WTC11 (cell line): ENCODE measurements at regions not wholly inside any gene's neighbourhood (a gene's known extent, or its start where the extent isn't known, plus 50 kb on each side); places are given as distances from the start of the nearest gene placed in this dataset.
A peak's percentile ranks its signal among the peaks of the same experiment; 100 is the strongest.

Source experiments
- ATAC-seq: fragments of 200-7000 bp; cut with Tn5 transposase; 2 replicates; pipeline ENCODE4 v1.10.0; 2021; ENCODE audit warnings: mild to moderate bottlenecking, moderate library complexity
- CTCF ChIA-PET: fragments of 300-600 bp; sonication (Branson Sonifier 250); formaldehyde crosslinking; loops from one replicate; lab custom pipeline; 2021; ENCODE audit warnings: antibody characterized with exemption; lab: Charles Lee
- POLR2A ChIA-PET: fragments of 350-600 bp; sonication (Branson Sonifier 250); formaldehyde crosslinking; loops from one replicate; lab custom pipeline; 2021; ENCODE audit warnings: antibody characterized with exemption; lab: Charles Lee
- DNase-seq: peaks from one replicate; pipeline ENCODE4 v3.0.0; 2021; ENCODE audit warnings: low spot score
- H3K27ac Mint-ChIP-seq: 2 replicates; pipeline ENCODE4 v1.8.0; 2021; ENCODE audit warnings: mixed read lengths
- H3K27me3 Mint-ChIP-seq: 2 replicates; pipeline ENCODE4 v1.8.0; 2021; ENCODE audit warnings: low read depth, mild to moderate bottlenecking, moderate library complexity, mixed read lengths
- H3K36me3 Mint-ChIP-seq: 2 replicates; pipeline ENCODE4 v1.8.0; 2021; ENCODE audit warnings: mixed read lengths
- H3K4me1 Mint-ChIP-seq: 2 replicates; pipeline ENCODE4 v1.8.0; 2022; ENCODE audit warnings: mixed read lengths
- H3K4me3 Mint-ChIP-seq: 2 replicates; pipeline ENCODE4 v1.8.0; 2021; ENCODE audit warnings: mild to moderate bottlenecking, moderate library complexity, mixed read lengths
- H3K9me3 Mint-ChIP-seq: 2 replicates; pipeline ENCODE4 v1.8.0; 2021; ENCODE audit warnings: mixed read lengths
- ARID4B ChIP-seq: sonication (generic); formaldehyde crosslinking; IDR thresholded peaks from 2 replicates; pipeline ENCODE4 v1.8.0; 2023; ENCODE audit warnings: missing genetic modification reagents, mild to moderate bottlenecking, borderline replicate concordance
- ATF1 ChIP-seq: sonication (generic); formaldehyde crosslinking; IDR thresholded peaks from 2 replicates; pipeline ENCODE4 v1.8.1; 2023; ENCODE audit warnings: mild to moderate bottlenecking, moderate library complexity, missing genetic modification reagents
- E2F1 ChIP-seq: sonication (generic); formaldehyde crosslinking; IDR thresholded peaks from 2 replicates; pipeline ENCODE4 v1.8.0; 2022; ENCODE audit warnings: mild to moderate bottlenecking, missing genetic modification reagents
- E2F5 ChIP-seq: sonication (generic); formaldehyde crosslinking; IDR thresholded peaks from 2 replicates; pipeline ENCODE4 v1.8.1; 2022; ENCODE audit warnings: mild to moderate bottlenecking, moderate library complexity, missing genetic modification reagents
- ELF4 ChIP-seq: sonication (generic); formaldehyde crosslinking; IDR thresholded peaks from 2 replicates; pipeline ENCODE4 v1.8.1; 2022; ENCODE audit warnings: low read depth, mild to moderate bottlenecking, moderate library complexity, missing genetic modification reagents
- ETV6 ChIP-seq: sonication (generic); formaldehyde crosslinking; IDR thresholded peaks from 2 replicates; pipeline ENCODE4 v1.8.1; 2022; ENCODE audit warnings: mild to moderate bottlenecking, missing genetic modification reagents
- HMGXB4 ChIP-seq: sonication (generic); formaldehyde crosslinking; IDR thresholded peaks from 2 replicates; pipeline ENCODE4 v1.8.1; 2023; ENCODE audit warnings: mild to moderate bottlenecking, moderate library complexity, missing genetic modification reagents
- NR1H2 ChIP-seq: sonication (generic); formaldehyde crosslinking; IDR thresholded peaks from 2 replicates; pipeline ENCODE4 v1.9.0; 2021; ENCODE audit warnings: mild to moderate bottlenecking, moderate library complexity, missing genetic modification reagents
- NR2C2 ChIP-seq: sonication (generic); formaldehyde crosslinking; IDR thresholded peaks from 2 replicates; pipeline ENCODE4 v1.8.0; 2022; ENCODE audit warnings: mild to moderate bottlenecking, missing genetic modification reagents
- PRRX2 ChIP-seq: fragments of 250-450 bp; sonication (Bioruptor Pico); IDR thresholded peaks from 2 replicates; pipeline ENCODE4 v1.8.0; 2021; ENCODE audit warnings: mild to moderate bottlenecking
- RELA ChIP-seq: sonication (generic); formaldehyde crosslinking; IDR thresholded peaks from 2 replicates; pipeline ENCODE4 v1.8.1; 2022; ENCODE audit warnings: missing genetic modification reagents, mild to moderate bottlenecking, borderline replicate concordance
- SMAD4 ChIP-seq: sonication (generic); formaldehyde crosslinking; IDR thresholded peaks from 2 replicates; pipeline ENCODE4 v1.8.0; 2022; ENCODE audit warnings: mild to moderate bottlenecking, missing genetic modification reagents
- SOX15 ChIP-seq: fragments of 250-450 bp; sonication (Bioruptor Pico); IDR thresholded peaks from 2 replicates; pipeline ENCODE4 v1.9.0; 2021; ENCODE audit warnings: mild to moderate bottlenecking
- TEAD4 ChIP-seq: sonication (generic); formaldehyde crosslinking; IDR thresholded peaks from 2 replicates; pipeline ENCODE4 v1.8.0; 2022; ENCODE audit warnings: mild to moderate bottlenecking, missing genetic modification reagents
- USF2 ChIP-seq: sonication (generic); formaldehyde crosslinking; IDR thresholded peaks from 2 replicates; pipeline ENCODE4 v1.8.1; 2023; ENCODE audit warnings: mild to moderate bottlenecking, missing genetic modification reagents, moderate library complexity
- ZBTB43 ChIP-seq: sonication (generic); formaldehyde crosslinking; IDR thresholded peaks from 2 replicates; pipeline ENCODE4 v1.8.1; 2023; ENCODE audit warnings: mild to moderate bottlenecking, missing genetic modification reagents
- ZMAT4 ChIP-seq: fragments of 250-450 bp; sonication (Bioruptor Pico); IDR thresholded peaks from 2 replicates; pipeline ENCODE4 v1.9.0; 2021; ENCODE audit warnings: mild to moderate bottlenecking
- ZNF263 ChIP-seq: sonication (generic); formaldehyde crosslinking; IDR thresholded peaks from 2 replicates; pipeline ENCODE4 v1.8.1; 2022; ENCODE audit warnings: low read depth, mild to moderate bottlenecking, moderate library complexity, missing genetic modification reagents
- ZNF532 ChIP-seq: fragments of 250-450 bp; sonication (Bioruptor Pico); IDR thresholded peaks from 2 replicates; pipeline ENCODE4 v1.9.0; 2021; ENCODE audit warnings: mild to moderate bottlenecking, borderline replicate concordance
- ZSCAN18 ChIP-seq: fragments of 250-450 bp; sonication (Bioruptor Pico); IDR thresholded peaks from 2 replicates; pipeline ENCODE4 v2.1.2; 2022; ENCODE audit warnings: mild to moderate bottlenecking, moderate library complexity

GRCh38 chr14:40213701-40214100, 781.5 kb upstream of the FBXO33 start (continued):
- TF ChIP-seq E2F5 (CRISPR knock-in tag) (no peak), ZNF532 (no peak), TEAD4 (CRISPR knock-in tag) (no peak), RELA (CRISPR knock-in tag) (no peak), ATF1 (no peak), SOX15 (CRISPR knock-in tag) (no peak), NR1H2 (CRISPR knock-in tag) (no peak), ELF4 (no peak), USF2 (CRISPR knock-in tag) (no peak), ZBTB43 (no peak), PRRX2 (CRISPR knock-in tag) (no peak), ARID4B (CRISPR knock-in tag) (no peak)

- H3K4me1 Mint-ChIP-seq = peaks cover 5% of the 10 kb centered on the region; the same call in 1 of the 2 replicates
- H3K27ac Mint-ChIP-seq = no peak overlapping the region
- H3K27me3 Mint-ChIP-seq = no peaks in the 10 kb centered on the region
- ATAC-seq = peak; percentile 93
- DNase-seq = peak; percentile 52
- ChIA-PET CTCF (no interaction called here), POLR2A (no interaction called here)
- H3K4me3 Mint-ChIP-seq = no peak overlapping the region
- peaks cover 7% of the 10 kb centered on the region for H3K36me3 Mint-ChIP-seq
- peaks cover 22% of the 10 kb centered on the region for H3K9me3 Mint-ChIP-seq
- TF ChIP-seq ZSCAN18 (no peak), HMGXB4 (CRISPR knock-in tag) (no peak), ZMAT4 (no peak), ETV6 (CRISPR knock-in tag) (no peak), E2F1 (CRISPR knock-in tag) (no peak), SMAD4 (no peak), NR2C2 (CRISPR knock-in tag) (no peak), ZNF263 (no peak), NR1H2 (CRISPR knock-in tag) (no peak)
These were observed 772.4 kb upstream of the FBXO33 start for GRCh38 chr14:40204441-40205175.
